SU-DHL-6 (cell line): ENCODE measurements at regions not wholly inside any gene's neighbourhood (a gene's known extent, or its start where the extent isn't known, plus 50 kb on each side); places are given as distances from the start of the nearest gene placed in this dataset.
"Not testable (repeated sequence)": the region's sequence is repeated elsewhere in the genome, so short reads cannot be mapped to it uniquely, and the experiment has no call there.

Experiments
- H2AFZ ChIP-seq: fragments of 200-600 bp; sonication (generic); 2 replicates; pipeline ENCODE4 v1.6.1; 2014; ENCODE audit warnings: low read depth, mild to moderate bottlenecking, moderate library complexity, mixed read lengths, antibody characterized with exemption, low read length; ENCODE audit not compliant: severe bottlenecking
- H3F3A ChIP-seq: fragments of 200-600 bp; shearing (Covaris generic); 2 replicates; pipeline ENCODE4 v1.6.0; 2016; ENCODE audit warnings: antibody characterized with exemption, mild to moderate bottlenecking; ENCODE audit not compliant: insufficient read depth
- H3K27ac ChIP-seq: fragments of 200-600 bp; sonication (generic); 2 replicates; pipeline ENCODE4 v1.5.1; 2016; ENCODE audit warnings: low read depth, mild to moderate bottlenecking, low read length, moderate library complexity, mixed read lengths
- H3K27me3 ChIP-seq: fragments of 200-600 bp; sonication (generic), shearing (Covaris generic); 2 replicates; pipeline ENCODE4 v1.6.0; 2014; ENCODE audit warnings: mild to moderate bottlenecking, low read length
- H3K36me3 ChIP-seq: fragments of 200-600 bp; sonication (generic); 2 replicates; pipeline ENCODE4 v1.6.1; 2014; ENCODE audit warnings: mild to moderate bottlenecking, low read length, mixed read lengths
- H3K4me2 ChIP-seq: fragments of 300-600, 200-600 bp; shearing (Covaris generic), sonication (generic); 2 replicates; pipeline ENCODE4 v1.6.0; 2014; ENCODE audit warnings: low read length, low read depth, mild to moderate bottlenecking; ENCODE audit not compliant: poor library complexity, severe bottlenecking
- H3K4me3 ChIP-seq: fragments of 200-600 bp; sonication (generic); 2 replicates; pipeline ENCODE4 v1.5.1; 2014; ENCODE audit warnings: antibody characterized with exemption, low read length, mild to moderate bottlenecking, mixed read lengths; ENCODE audit not compliant: insufficient read depth, poor library complexity, severe bottlenecking
- H3K79me2 ChIP-seq: fragments of 200-600 bp; sonication (generic); 2 replicates; pipeline ENCODE4 v1.6.1; 2014; ENCODE audit warnings: mild to moderate bottlenecking, low read length, moderate library complexity; ENCODE audit not compliant: insufficient read depth
- H3K9ac ChIP-seq: fragments of 200-600 bp; sonication (generic); 2 replicates; pipeline ENCODE4 v1.7.0; 2014; ENCODE audit warnings: mild to moderate bottlenecking, low read length
- H3K9me2 ChIP-seq: fragments of 200-600 bp; sonication (generic); replicated peaks from 2 replicates; pipeline ENCODE4 v1.6.1; 2014; ENCODE audit warnings: low read length; ENCODE audit not compliant: insufficient read depth
- H3K9me3 ChIP-seq: fragments of 200-600 bp; sonication (generic); 2 replicates; pipeline ENCODE4 v1.6.1; 2014; ENCODE audit warnings: low read length, mixed read lengths; ENCODE audit not compliant: insufficient read depth
- H4K20me1 ChIP-seq: fragments of 200-600 bp; sonication (generic); 2 replicates; pipeline ENCODE4 v1.6.1; 2014; ENCODE audit warnings: low read depth, mild to moderate bottlenecking, antibody characterized with exemption, low read length, moderate library complexity, mixed read lengths
- CTCF ChIP-seq: fragments of 200-600 bp; sonication (generic); IDR thresholded peaks from one replicate; pipeline ENCODE4 v1.5.1; 2017; ENCODE audit warnings: antibody characterized with exemption, mild to moderate bottlenecking, low read length, moderate library complexity; ENCODE audit not compliant: insufficient read depth, poor library complexity, severe bottlenecking
- EZH2phosphoT487 ChIP-seq: fragments of 200-600 bp; sonication (generic), shearing (Covaris generic); conservative IDR thresholded peaks from 2 replicates; pipeline ENCODE4 v1.6.1; 2018; ENCODE audit warnings: mild to moderate bottlenecking, antibody characterized with exemption, low read length, moderate library complexity, mixed read lengths

GRCh38 chr2:209311948-209312347, 111.9 kb upstream of the MAP2 start:
- no peaks in the 10 kb centered on the region for H3K9me3 ChIP-seq
- TF ChIP-seq CTCF (no peak), EZH2phosphoT487 (no peak)
- no peak overlapping the region for H2AFZ ChIP-seq
- H4K20me1 ChIP-seq = no peaks in the 10 kb centered on the region
- H3K4me2 ChIP-seq = no peak overlapping the region
- H3K36me3 ChIP-seq = no peaks in the 10 kb centered on the region
- no peak overlapping the region for H3K9ac ChIP-seq
- H3K27me3 ChIP-seq = no peaks in the 10 kb centered on the region; the same call in 1 of the 2 replicates
- H3K79me2 ChIP-seq = no peaks in the 10 kb centered on the region
- H3K4me3 ChIP-seq = no peak overlapping the region
- no peaks in the 10 kb centered on the region for H3K9me2 ChIP-seq
- H3F3A ChIP-seq = no peaks in the 10 kb centered on the region
- no peak overlapping the region for H3K27ac ChIP-seq

- not testable (repeated sequence) for H3K4me3 ChIP-seq, H2AFZ ChIP-seq, H3K27me3 ChIP-seq, H3K9me2 ChIP-seq, H3F3A ChIP-seq, H3K27ac ChIP-seq, H3K36me3 ChIP-seq, H3K79me2 ChIP-seq, H3K9me3 ChIP-seq, H4K20me1 ChIP-seq, H3K9ac ChIP-seq, H3K4me2 ChIP-seq
These were observed 111.4 kb upstream of the MAP2 start for GRCh38 chr2:209312450-209312849.

- no peaks in the 10 kb centered on the region for H3K79me2 ChIP-seq
- H3K9me2 ChIP-seq = no peaks in the 10 kb centered on the region
- no peak overlapping the region for H3K27ac ChIP-seq
- no peaks in the 10 kb centered on the region; the same call in 1 of the 2 replicates for H3K27me3 ChIP-seq
- no peaks in the 10 kb centered on the region for H4K20me1 ChIP-seq
- H3K4me2 ChIP-seq = no peak overlapping the region
- H2AFZ ChIP-seq = no peak overlapping the region
- H3K36me3 ChIP-seq = no peaks in the 10 kb centered on the region
- no peak overlapping the region for H3K4me3 ChIP-seq
- H3K9ac ChIP-seq = no peak overlapping the region
- H3F3A ChIP-seq = no peaks in the 10 kb centered on the region
- TF ChIP-seq EZH2phosphoT487 (no peak), CTCF (no peak)
- H3K9me3 ChIP-seq = no peaks in the 10 kb centered on the region
These were observed 109.2 kb upstream of the MAP2 start for GRCh38 chr2:209314653-209315052.

- H3K27ac ChIP-seq = no peak overlapping the region
- no peak overlapping the region for H3K9ac ChIP-seq
These were observed 107.7 kb upstream of the MAP2 start for GRCh38 chr2:209316141-209316540.

More at GRCh38 chr2:209316141-209316540, 107.7 kb upstream of the MAP2 start:
- no peaks in the 10 kb centered on the region for H4K20me1 ChIP-seq
- no peaks in the 10 kb centered on the region for H3K79me2 ChIP-seq
- H3F3A ChIP-seq = no peaks in the 10 kb centered on the region
- TF ChIP-seq CTCF (no peak), EZH2phosphoT487 (no peak)
- H2AFZ ChIP-seq = no peak overlapping the region
- H3K4me2 ChIP-seq = no peak overlapping the region
- no peaks in the 10 kb centered on the region for H3K36me3 ChIP-seq
- no peaks in the 10 kb centered on the region for H3K9me3 ChIP-seq
- no peak overlapping the region for H3K4me3 ChIP-seq
- H3K27me3 ChIP-seq = no peaks in the 10 kb centered on the region
- no peaks in the 10 kb centered on the region for H3K9me2 ChIP-seq
